HCT116 (cell line): ENCODE measurements at regions not wholly inside any gene's neighbourhood (a gene's known extent, or its start where the extent isn't known, plus 50 kb on each side); places are given as distances from the start of the nearest gene placed in this dataset.

ENCODE experiments used
- ATAC-seq: fragments of 200-7000 bp; cut with Tn5 transposase; 2 replicates; pipeline ENCODE4 v1.9.1; 2020; ENCODE audit warnings: mild to moderate bottlenecking, moderate library complexity
- BruUV-seq: library from RNA; stranded (reverse); fragments of 400-500 nt; replicated peaks from 2 replicates; lab custom pipeline; 2021; lab: Mats Ljungman, UMichigan
- CTCF ChIA-PET: fragments of 300-600 bp; sonication (Branson Sonifier 250); formaldehyde crosslinking; loops from one replicate; lab custom pipeline; 2021; ENCODE audit warnings: antibody characterized with exemption; lab: Charles Lee
- POLR2A ChIA-PET: fragments of 300-600, 350-600 bp; sonication (Branson Sonifier 250); formaldehyde crosslinking; loops from one replicate; lab custom pipeline; 2021; ENCODE audit warnings: antibody characterized with exemption; lab: Charles Lee
- RAD21 ChIA-PET, 2 experiments: fragments of 300-600 bp; sonication (Branson Sonifier 250); formaldehyde crosslinking; loops; one replicate each; lab custom pipeline; 2023; ENCODE audit warnings: low total read pairs in 2 of 2; ENCODE audit not compliant: uncharacterized antibody in 2 of 2, unreplicated experiment in 2 of 2, low non-redundant PET in 1 of 2; lab: Charles Lee
- DNase-seq: peaks from one replicate; pipeline ENCODE4 v3.0.0-alpha.2; 2010; ENCODE audit warnings: low read depth, low spot score
- H2AFZ ChIP-seq: fragments of 200-600 bp; shearing (Covaris generic), sonication (generic); 2 replicates; pipeline ENCODE4 v1.6.1; 2017; ENCODE audit warnings: low read depth, mixed run types, mixed read lengths, antibody characterized with exemption, low read length; ENCODE audit not compliant: poor library complexity, severe bottlenecking
- H3K27ac ChIP-seq: 2 replicates; pipeline ENCODE4 v1.5.1; 2012; ENCODE audit warnings: low read depth, low read length
- H3K27me3 ChIP-seq: fragments of 200-600 bp; sonication (generic); 2 replicates; pipeline ENCODE4 v1.6.1; 2016; ENCODE audit warnings: mixed run types, low read length, mixed read lengths; ENCODE audit not compliant: insufficient read depth
- H3K36me3 ChIP-seq, 2 experiments: fragments of 200-500 bp in 1 of 2; fragments of 200-600 bp in 1 of 2; sonication (Bioruptor generic) in 1 of 2; sonication (generic) in 1 of 2; 2 replicates each; pipeline versions ENCODE4 v1.5.1 to v1.6.1; 2014 to 2016; ENCODE audit warnings: low read length in 2 of 2, inconsistent platforms in 1 of 2, mixed read lengths in 1 of 2, mixed run types in 1 of 2; ENCODE audit not compliant: insufficient read depth in 2 of 2, control insufficient read depth in 1 of 2
- H3K4me1 ChIP-seq, 2 experiments: fragments of 200-600 bp in 1 of 2; sonication (generic) in 1 of 2; 2 replicates each; pipeline versions ENCODE4 v1.5.1 to v1.6.1; 2012 to 2017; ENCODE audit warnings: low read length in 2 of 2, inconsistent platforms in 1 of 2, mild to moderate bottlenecking in 1 of 2, mixed read lengths in 1 of 2, mixed run types in 1 of 2, moderate library complexity in 1 of 2; ENCODE audit not compliant: insufficient read depth in 2 of 2, control insufficient read depth in 1 of 2
- H3K4me2 ChIP-seq: fragments of 200-600 bp; sonication (generic); 2 replicates; pipeline ENCODE4 v1.6.1; 2017; ENCODE audit warnings: mixed run types, low read length, mixed read lengths
- H3K4me3 ChIP-seq, 2 experiments: fragments of 200-600 bp in 1 of 2; sonication (generic) in 1 of 2; replicated peaks in 1 of 2; 2 replicates each; pipeline ENCODE4 v1.5.1; 2011 to 2016; ENCODE audit warnings: low read length in 2 of 2, control low read depth in 1 of 2, low read depth in 1 of 2, mild to moderate bottlenecking in 1 of 2, mixed read lengths in 1 of 2, mixed run types in 1 of 2
- H3K79me2 ChIP-seq: fragments of 200-600 bp; sonication (generic); 2 replicates; pipeline ENCODE4 v1.6.1; 2017; ENCODE audit warnings: mild to moderate bottlenecking, mixed run types, low read length, moderate library complexity, mixed read lengths; ENCODE audit not compliant: insufficient read depth
- H3K9ac ChIP-seq: fragments of 200-600 bp; sonication (generic); 2 replicates; pipeline ENCODE4 v1.6.1; 2016; ENCODE audit warnings: low read length, mixed read lengths
- H3K9me2 ChIP-seq: fragments of 200-600 bp; sonication (generic), shearing (Covaris generic); 2 replicates; pipeline ENCODE4 v1.6.1; 2017; ENCODE audit warnings: mixed run types, mild to moderate bottlenecking, moderate library complexity; ENCODE audit not compliant: insufficient read depth
- H3K9me3 ChIP-seq, 2 experiments: fragments of 200-500 bp in 1 of 2; fragments of 200-600 bp in 1 of 2; sonication (Bioruptor generic) in 1 of 2; sonication (generic) in 1 of 2; 2 replicates each; pipeline ENCODE4 v1.6.1; 2014 to 2017; ENCODE audit warnings: low read length in 2 of 2, mixed read lengths in 2 of 2, inconsistent platforms in 1 of 2, low read depth in 1 of 2, mild to moderate bottlenecking in 1 of 2, mixed run types in 1 of 2, moderate library complexity in 1 of 2; ENCODE audit not compliant: control insufficient read depth in 1 of 2, insufficient read depth in 1 of 2
- H4K20me1 ChIP-seq: fragments of 200-600 bp; sonication (generic), shearing (Covaris generic); 2 replicates; pipeline ENCODE4 v1.6.1; 2017; ENCODE audit warnings: mixed run types, mild to moderate bottlenecking, moderate library complexity; ENCODE audit not compliant: insufficient read depth
- JUND ChIP-seq: IDR thresholded peaks from 2 replicates; pipeline ENCODE4 v1.6.1; 2012
- SP1 ChIP-seq: IDR thresholded peaks from 2 replicates; pipeline ENCODE4 v1.6.1; 2012; ENCODE audit warnings: low read depth
- SRF ChIP-seq: IDR thresholded peaks from 2 replicates; pipeline ENCODE4 v1.6.1; 2012; ENCODE audit warnings: low read depth
- ZFX ChIP-seq: fragments of 450-650 bp; IDR thresholded peaks from 2 replicates; pipeline ENCODE4 v1.6.1; 2017
- intact Hi-C: fragments of 100-400 bp; cut with micrococcal nuclease; formaldehyde crosslinking; loops from 2 replicates; pipeline ENCODE4 v1.10.0; 2022
- TF ChIP-seq, protein P1 (sequence below): IDR thresholded peaks from 2 replicates; pipeline ENCODE4 v1.6.1; 2011; ENCODE audit warnings: mild to moderate bottlenecking, low read length, moderate library complexity; ENCODE audit not compliant: insufficient replicate concordance; ENCODE audit errors: extremely low read depth

GRCh38 chr10:31635009-31635408, 293.6 kb downstream of the ARHGAP12 start:
- Histone ChIP-seq H3K9ac (no peak overlapping the region), H3K4me2 (no peak overlapping the region), H3K27ac (no peak overlapping the region), H3K9me2 (no peaks in the 10 kb centered on the region), H3K79me2 (no peaks in the 10 kb centered on the region), H3K27me3 (no peaks in the 10 kb centered on the region), H3K4me1 (no peaks in the 10 kb centered on the region), H3K9me3 (no peaks in the 10 kb centered on the region; a peak in 1 of 4 replicates), H4K20me1 (no peaks in the 10 kb centered on the region), H2AFZ (no peak overlapping the region), H3K4me3 (no peak overlapping the region), H3K36me3 (no peaks in the 10 kb centered on the region)
- intact Hi-C loops: no loop called here
- POLR2A ChIA-PET: no interaction called here
- CTCF ChIA-PET: no interaction called here
- no TSS peak for BruUV-seq
- RAD21 ChIA-PET: no interaction called here
- no peak for TF ChIP-seq JUND
- ATAC-seq: no peak
- DNase-seq: no peak

GRCh38 chr10:31630861-31631567, 297.6 kb downstream of the ARHGAP12 start:
- POLR2A ChIA-PET: no interaction called here
- no peaks in the 10 kb centered on the region for H3K79me2 ChIP-seq
- H2AFZ ChIP-seq: no peak overlapping the region
- BruUV-seq: no TSS peak
- H3K9me3 ChIP-seq: no peaks in the 10 kb centered on the region; a peak in 1 of 4 replicates
- ATAC-seq: no peak
- intact Hi-C loops: no loop called here
- H3K36me3 ChIP-seq: no peaks in the 10 kb centered on the region
- H3K4me2 ChIP-seq: no peak overlapping the region
- H3K4me3 ChIP-seq: no peak overlapping the region
- RAD21 ChIA-PET: no interaction called here
- CTCF ChIA-PET: no interaction called here
- DNase-seq: no peak
- no peak overlapping the region for H3K27ac ChIP-seq
- H4K20me1 ChIP-seq: no peaks in the 10 kb centered on the region
- TF ChIP-seq SRF (no peak), SP1 (no peak), ZFX (no peak), JUND (no peak)
- TF ChIP-seq, protein P1, sequence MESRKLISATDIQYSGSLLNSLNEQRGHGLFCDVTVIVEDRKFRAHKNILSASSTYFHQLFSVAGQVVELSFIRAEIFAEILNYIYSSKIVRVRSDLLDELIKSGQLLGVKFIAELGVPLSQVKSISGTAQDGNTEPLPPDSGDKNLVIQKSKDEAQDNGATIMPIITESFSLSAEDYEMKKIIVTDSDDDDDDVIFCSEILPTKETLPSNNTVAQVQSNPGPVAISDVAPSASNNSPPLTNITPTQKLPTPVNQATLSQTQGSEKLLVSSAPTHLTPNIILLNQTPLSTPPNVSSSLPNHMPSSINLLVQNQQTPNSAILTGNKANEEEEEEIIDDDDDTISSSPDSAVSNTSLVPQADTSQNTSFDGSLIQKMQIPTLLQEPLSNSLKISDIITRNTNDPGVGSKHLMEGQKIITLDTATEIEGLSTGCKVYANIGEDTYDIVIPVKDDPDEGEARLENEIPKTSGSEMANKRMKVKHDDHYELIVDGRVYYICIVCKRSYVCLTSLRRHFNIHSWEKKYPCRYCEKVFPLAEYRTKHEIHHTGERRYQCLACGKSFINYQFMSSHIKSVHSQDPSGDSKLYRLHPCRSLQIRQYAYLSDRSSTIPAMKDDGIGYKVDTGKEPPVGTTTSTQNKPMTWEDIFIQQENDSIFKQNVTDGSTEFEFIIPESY: no peak
- TF ChIP-seq, all 23 proteins: peak for 0
- no peaks in the 10 kb centered on the region for H3K4me1 ChIP-seq
- no peaks in the 10 kb centered on the region for H3K9me2 ChIP-seq
- no peaks in the 10 kb centered on the region for H3K27me3 ChIP-seq
- H3K9ac ChIP-seq: no peak overlapping the region
